ENCODE measurements at regions not wholly inside any gene's neighbourhood (a gene's known extent, or its start where the extent isn't known, plus 50 kb on each side); places are given as distances from the start of the nearest gene placed in this dataset.

- no peak for TF ChIP-seq CTCF (IDR thresholded peaks at IDR 0.05)
- no peak for TF ChIP-seq POLR2A (IDR thresholded peaks at IDR 0.05)
These were observed 342.9 kb downstream of the MAGEB5 start for GRCh38 chrX:26558719-26559386.
